Stimulated activated CD8-positive, alpha-beta memory T cell treated with anti-CD3 and anti-CD28 coated beads, Interleukin-12 subunit alpha, Interleukin-12 subunit beta, amount 100 ng/mL, for 1 hour (primary cell): ENCODE measurements at regions not wholly inside any gene's neighbourhood (a gene's known extent, or its start where the extent isn't known, plus 50 kb on each side); places are given as distances from the start of the nearest gene placed in this dataset.

Source experiments
- DNase-seq: peaks from one replicate; pipeline ENCODE4 v3.0.0-alpha.2; 2020; ENCODE audit warnings: low read depth

DNA sequence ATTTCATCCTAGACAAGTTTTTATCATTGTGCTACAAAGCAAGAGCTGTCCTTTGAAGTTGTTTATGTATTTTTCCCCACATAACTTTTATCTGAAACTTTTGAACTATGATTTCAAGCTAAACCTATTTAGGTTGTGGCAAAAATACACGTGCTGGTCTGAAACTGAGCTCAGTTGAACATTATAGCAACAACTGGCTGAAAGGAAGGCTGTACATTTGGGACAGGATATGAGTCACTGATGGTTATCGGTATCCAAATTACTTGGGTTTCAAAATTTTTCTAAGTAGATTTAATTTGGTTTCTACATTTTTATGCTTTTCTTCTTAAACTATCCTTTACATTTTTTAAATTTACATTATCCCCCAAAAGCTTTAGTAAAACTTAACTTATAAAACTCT, 627.3 kb upstream of the NUDT12 start:
- DNase-seq: no peak

DNA sequence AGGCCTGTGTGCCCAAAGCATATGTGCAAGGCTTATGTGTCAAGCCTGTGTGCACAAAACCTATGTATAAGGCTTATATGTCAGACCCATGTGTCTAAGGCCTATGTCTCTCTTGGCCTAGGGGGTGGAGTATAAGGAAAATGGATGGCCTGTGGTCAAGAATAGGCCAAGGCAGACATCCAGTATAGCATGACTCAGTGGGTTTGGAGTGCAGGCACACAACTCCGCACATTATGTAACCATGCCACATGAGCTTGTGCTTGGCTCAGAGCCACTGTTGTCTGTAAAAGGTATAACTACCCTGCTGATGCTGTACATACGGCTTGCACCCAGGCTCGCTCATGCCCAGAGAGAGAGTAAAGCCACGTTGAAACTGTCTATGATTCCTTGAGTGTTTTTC, 626.4 kb upstream of the NUDT12 start:
- no peak for DNase-seq

DNA sequence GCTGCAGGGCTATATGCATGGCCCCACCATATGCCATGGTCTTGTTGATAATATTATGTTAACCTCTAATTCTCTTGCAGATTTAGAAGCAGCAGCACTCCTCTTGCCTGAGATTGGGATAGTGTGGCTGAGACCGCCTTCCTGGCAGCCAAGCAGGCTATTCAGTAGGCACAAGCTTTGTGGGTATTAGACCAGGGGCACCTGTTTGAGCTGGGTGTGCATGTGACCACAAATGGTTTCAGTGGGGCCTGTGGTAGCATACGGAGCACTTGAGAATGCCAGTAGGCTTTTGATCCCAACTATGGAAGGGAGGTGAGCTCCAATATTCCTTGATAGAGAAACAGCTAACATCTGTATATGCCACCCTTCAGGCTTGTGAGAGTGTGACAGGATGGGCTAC, 625.1 kb upstream of the NUDT12 start:
- DNase-seq: no peak

DNA sequence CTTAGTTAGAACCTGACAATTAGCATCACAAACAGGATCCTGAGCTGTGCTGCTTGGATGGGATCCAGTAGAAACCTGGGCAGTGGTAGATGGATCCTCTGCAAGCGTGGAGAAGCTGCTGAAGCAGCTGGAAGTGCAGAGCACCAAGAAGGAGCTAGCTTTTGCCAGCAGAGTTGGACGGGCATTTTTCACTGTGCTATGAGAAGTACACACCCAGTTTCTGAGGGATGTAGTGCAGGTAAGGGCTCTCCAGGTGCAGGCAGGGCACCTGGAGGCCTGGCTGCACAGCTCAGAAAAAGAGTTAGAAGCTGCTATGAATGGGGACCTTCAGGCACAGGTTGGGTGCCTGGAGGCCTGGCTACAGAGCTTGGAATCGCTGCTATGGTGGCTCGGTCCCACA, 623.9 kb upstream of the NUDT12 start:
- DNase-seq: no peak

DNA sequence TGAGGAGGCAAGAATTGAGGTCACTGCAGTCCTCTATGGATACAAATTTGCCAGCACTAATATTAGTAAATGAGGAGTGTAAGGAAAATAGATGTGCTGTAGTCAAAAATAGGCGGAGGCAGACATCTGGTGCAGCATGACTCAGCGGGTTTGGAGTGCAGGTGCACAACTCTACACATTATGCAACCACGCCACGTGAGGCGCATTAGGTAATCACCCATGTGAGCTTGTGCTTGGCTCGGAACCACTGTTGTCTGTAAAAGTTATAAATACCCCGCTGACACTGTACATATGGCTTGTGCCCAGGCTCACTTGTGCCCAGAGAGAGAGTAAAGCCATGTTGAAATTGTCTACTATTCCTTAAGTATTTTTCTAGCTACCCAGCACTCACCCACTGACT, 623.5 kb upstream of the NUDT12 start:
- DNase-seq: no peak

DNA sequence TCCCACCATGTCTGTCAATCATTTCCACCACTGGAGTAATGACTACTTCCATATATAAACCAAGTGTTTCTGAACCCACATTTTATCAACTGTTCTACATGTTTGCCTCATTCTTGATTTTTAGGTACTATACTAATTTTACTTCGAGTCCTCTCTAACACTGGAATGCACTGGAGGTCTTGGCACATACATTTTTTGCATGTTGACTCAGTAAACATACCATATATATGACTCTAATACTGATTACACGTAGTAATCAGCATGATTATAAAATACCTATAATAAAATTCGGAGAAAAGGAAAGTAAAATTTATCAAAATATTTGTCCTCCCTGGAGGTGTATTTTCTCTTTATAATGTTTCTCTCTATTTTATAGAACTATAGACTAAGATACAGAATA, 621.7 kb upstream of the NUDT12 start:
- no peak for DNase-seq

DNA sequence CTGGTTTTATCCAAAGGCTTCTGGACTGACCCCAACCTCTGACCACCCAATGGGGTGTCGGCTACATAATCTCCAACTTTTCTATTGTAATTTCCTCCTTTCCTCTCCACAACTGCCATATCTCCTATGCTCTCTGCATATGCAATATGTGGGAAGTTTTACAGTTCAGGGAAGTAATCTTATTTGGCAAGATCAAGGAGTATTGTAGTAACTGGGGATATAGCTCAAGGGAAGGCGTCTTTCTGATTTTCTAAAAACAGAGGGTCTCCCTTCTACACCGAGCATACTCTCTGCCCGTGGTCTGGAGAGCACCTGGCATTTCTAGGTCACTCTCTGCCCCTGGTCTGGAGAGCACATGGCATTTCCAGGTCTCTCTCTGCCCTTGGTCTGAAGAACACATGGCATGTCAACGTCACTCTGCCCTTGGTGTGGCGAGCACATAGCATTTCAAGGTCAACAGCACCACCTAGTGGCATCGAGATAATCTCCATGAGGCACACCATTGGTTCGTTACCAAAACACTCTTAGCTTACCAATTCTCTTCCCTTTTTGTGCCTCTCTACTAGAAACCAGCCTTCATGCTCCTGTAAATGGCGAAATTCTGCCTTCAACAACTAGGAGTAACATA, 616.4 kb upstream of the NUDT12 start:
- DNase-seq: no peak

DNA sequence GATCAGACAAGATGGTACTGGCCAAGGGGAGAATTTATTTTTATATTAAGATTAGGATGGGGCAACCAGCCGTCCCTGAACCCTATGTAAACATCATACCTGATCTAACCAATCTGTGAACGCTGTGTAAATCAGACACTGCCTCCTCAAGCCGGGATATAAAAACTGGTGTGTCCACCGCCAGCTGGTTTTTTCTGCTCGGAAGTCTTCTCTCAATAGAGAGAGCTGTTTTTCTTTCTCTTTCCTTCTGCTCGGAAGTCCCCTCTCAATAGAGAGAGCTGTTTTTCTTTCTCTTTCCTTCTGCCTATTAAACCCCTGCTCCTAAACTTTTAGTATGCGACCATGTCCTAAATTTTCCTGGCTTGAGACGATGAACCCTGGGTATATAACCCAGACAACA, 615.5 kb upstream of the NUDT12 start:
- no peak for DNase-seq

DNA sequence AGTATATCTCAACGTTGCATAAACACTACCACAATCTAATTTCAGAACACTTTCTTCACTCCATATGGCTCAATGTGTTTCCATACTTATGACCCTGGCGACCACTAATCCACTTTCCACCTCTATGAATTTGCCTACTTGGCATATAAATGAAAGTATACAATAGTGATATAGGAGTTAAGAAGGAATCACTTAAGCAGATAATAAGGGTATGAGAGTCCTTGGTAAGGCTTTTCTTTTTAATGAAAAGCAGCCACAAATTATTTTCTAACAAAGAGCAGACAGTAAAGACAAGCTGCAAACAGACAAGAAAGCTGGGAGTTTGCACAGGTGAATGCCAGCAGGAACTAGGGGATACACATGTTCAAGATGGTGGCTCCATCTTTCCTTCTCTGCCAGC, 615.1 kb upstream of the NUDT12 start:
- no peak for DNase-seq

DNA sequence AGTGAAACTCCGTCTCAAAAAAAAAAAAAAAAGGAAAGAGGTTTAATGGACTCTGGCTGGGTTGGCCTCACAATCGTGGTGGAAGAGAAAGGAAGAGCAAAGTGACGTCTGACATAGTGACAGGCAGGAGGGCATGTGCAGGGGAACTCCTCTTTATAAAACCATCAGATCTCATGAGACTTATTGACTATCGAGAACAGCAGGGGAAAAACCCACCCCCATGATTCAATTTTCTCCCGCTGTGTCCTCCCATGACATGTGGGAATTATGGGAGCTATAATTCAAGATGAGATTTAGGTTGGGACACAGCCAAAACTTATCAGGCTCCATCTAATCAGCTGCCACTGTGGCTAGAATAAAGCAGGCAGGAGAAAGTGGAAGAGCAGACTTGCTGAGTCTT, 610.4 kb upstream of the NUDT12 start:
- DNase-seq: no peak

DNA sequence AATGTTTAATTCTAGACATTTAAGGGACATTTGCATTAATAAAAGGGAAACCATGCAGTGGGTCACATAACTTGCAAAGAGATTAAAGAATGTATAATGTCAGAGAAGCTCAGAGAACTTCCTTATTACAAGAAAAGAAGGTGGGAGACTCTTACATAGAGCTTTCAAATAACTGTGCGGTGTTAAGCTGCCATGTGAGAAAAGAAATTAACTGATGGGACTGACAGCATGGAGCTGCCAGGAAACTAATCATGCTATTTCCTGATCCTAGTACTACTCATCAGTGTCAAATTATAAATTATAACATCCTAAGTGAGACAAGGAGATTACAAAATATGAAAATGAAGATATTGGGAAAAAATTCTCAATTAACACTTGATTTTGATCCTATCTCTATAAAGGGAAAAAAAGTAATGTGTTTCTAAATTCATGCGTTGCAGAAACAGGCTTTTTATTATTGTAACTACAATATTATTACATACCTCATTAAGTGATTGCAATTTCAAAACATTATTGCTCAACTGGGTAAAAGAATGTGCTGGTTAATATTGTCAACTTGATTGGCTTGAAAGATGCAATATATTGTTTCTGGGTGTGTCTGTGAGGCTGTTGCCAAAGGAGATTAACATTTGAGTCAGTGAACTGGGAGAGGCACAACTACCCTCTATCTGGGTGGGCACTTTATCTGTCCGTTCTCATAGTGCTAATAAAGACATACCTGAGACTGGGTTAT, 609.5 kb upstream of the NUDT12 start:
- no peak for DNase-seq

DNA sequence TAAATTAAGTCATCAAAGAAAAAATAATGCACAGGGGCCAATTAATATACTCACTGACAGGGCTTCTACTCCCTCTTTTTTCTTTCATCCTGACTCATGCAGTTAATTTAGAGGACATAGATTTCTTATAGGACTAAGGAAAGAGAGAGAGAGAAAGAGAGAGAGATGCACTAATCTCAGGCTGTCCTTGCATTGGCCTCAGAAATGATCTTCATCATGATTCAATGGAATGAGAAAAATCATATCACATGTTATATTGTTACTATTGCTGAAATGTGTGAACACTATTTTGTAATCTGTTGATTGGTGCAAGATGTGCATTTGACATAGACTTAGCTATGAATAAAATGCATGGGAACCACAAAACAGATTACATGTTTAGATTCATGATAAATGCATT, 608.3 kb upstream of the NUDT12 start:
- no peak for DNase-seq

DNA sequence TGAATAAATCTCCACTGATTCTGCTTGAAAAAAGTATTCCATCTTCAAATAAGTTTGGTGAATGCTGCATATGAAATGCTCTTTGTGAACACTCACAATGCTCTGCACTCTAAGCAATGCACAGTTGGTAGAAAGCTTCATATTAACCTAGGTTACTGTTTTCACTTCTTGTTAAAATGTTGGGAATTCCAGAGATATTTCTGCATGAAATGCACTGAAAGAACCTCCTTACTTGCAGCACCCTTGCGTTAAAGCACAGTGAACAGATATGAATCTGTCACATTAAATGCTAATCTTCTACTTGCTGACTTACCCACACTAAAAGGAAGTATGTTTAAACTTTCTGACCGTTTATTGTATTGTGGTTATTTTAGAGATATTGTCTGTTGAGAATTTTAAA, 584.1 kb upstream of the NUDT12 start:
- no peak for DNase-seq

DNA sequence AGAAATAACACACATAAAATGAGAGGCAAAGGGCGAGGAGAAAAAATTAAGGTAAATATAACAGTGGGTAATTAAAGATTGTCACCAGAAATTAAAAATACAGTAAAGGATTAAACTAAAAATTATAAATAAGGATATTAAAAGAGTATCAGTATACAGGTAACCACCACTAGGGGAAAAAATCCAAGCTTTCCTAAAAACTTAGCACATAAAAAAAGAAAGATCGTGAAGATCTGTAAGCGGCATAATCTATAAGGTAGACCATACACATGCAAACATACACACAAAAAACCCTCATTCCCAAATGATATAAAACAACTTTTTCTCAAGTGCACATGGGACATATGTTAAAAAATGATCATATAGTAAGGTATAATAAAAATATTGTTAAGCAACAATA, 577.3 kb upstream of the NUDT12 start:
- no peak for DNase-seq

DNA sequence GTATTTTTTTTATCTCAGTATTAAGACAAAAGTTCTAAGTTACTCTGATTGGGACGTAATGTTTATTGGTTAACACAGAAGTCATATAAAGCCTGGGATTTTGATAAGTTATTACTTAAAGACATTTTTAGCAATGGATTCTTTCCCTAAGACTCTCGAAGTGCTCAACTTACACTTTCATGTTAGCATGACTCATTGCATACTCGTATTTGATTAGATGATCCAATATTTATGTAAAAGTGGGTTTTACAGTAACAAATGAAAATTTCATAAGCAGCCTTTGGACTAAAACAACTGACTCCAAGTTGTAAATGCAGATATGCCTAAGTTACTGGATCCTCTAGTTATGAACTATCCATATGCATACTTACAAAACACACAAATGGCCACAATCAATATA, 567.7 kb upstream of the NUDT12 start:
- no peak for DNase-seq

DNA sequence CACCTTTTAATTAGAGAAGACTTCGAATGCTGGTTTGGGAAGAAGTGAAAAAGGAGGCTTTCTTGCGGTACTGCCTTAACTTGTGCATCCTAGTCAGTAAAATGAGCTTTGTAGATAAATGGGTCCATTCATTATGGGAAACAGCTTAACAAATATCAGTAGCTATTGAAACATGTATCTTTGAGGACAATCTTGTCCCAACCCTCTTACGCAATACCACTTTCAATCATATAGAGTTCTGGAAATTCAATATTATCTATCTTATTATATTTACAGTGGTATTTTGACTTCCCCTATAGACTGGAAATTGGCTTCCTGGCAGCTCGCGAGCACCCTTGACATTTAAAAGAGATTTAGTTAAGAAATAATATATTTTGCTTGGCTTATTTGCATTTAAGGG, 565.8 kb upstream of the NUDT12 start:
- DNase-seq: no peak

DNA sequence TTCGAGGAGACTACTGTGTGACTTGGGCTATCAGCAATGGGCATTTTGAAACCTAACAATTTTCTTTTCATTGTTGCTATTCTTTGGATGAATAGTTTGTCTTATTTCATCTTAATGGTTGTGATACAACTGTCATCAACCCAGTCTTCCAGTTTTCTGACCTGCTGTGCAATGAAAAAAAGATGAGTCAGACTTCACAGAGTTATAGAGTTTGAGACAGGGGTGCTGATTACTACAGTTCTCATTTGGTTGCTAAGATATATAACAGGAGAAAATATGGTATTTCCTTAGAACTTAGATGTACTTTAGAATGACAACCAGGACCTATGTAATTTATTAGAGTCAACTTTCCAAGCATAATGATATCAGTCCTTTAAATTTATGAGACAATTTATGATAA, 564.4 kb upstream of the NUDT12 start:
- DNase-seq: no peak

DNA sequence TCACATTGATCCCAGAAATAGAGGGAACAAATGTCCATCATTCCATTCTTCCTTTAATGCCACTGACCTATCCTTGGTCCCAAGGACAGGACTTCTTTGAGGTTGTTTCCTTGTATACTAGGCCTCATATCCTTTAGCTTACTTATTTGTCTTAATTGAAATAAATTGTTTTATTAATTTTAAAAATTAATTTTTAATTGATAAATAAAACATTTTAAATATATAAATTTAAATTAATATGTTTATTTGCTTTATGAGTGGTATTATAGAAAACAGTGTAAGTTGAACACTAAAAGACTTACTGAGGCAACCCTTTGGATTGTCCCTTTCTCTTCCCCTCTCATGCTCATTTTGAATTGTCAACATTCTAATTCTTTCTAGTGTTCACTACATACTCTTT, 556.9 kb upstream of the NUDT12 start:
- DNase-seq: no peak

DNA sequence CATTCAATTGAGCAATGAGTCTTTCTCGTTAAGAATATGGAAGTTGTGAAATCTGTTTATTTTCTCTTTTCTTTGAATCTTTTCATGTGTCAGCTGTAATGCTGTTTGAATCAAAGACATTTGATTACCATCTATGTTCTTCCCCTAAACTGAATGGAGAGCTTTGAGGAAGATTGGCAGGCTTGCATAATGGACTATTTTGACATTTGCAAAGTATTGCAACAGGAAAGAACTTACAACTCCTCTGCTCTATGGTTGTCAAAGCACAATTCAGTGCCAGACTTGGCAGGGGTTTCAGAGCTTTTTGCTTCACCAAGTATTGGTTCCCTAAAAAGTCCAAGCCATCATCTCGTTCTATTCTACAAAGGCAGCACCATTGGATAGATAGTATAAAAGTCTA, 549.0 kb upstream of the NUDT12 start:
- no peak for DNase-seq

DNA sequence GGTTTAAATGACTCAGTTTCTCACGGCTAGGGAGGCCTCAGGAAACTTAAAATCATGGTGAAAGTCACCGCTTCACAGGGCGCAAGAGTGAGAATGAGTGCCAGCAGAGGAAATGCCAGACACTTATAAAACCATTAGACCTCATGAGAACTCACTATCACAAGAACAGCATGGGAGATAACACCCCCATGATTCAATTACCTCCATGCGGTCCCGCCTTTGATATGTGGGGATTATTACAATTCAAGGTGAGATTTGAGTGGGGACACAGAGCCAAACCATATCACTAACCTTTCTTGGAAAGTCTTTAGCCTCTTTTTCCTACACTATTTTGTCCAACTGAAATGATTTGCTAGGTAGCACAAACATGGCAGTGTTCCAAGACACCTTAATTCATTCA, 533.9 kb upstream of the NUDT12 start:
- no peak for DNase-seq

DNA sequence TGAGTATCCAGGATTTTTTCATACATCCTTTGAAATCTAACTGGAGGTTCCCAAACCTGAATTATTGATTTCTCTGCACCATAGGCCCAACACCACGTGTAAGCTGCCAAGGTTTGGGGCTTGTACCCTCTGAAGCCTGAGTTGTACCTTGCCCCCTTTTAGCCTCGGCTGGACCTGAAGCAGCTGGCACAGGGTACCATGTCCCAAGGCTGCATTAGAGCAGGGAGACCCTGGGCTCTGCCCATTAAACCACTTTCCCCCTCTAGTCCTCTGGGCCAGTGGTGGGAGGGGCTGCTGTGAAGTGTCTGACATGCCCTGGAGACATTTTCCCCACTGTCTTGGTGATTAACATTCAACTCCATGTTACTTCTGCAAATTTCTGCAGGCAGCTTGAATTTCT, 532.9 kb upstream of the NUDT12 start:
- DNase-seq: no peak

DNA sequence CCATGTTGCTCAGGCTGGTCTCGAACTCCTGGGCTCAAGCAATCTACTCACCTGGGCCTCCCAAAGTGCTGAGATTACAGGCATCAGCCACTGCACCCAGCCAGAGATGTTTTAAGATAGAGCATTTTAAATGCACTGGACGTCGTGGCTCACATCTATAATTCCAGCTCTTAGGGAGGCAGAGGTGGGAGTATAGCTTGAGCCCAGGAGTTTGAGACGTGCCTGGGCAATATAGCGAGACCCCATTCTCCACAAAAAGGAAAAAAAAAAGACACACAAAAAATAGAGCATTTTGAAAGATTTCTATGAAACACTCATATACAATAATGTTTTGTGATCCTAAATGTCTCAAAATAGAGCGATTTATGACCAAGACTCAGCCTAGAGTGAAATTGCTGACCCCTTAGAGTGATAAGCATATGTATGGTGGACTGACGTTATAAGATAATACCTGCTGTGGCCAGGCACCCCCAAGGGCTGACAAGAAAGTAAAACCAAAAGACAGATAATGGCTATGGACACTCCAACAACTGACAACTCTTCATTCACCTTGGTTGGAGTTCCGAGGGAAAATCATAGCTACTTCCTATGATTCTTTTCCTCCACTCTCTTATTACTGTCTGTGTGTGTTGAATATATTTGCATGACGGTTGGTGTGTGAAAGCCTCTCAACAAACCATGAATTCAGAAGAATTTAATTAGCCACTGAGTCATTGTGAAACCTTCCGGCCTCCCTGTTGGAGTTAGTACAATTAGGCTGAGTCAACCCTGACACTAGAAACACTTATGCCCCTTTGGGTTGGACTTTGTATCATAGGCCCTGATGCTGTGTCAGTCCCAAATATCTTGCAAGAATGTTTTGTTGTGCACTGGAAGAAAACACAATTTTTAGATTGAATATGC, 526.5 kb upstream of the NUDT12 start:
- no peak for DNase-seq

DNA sequence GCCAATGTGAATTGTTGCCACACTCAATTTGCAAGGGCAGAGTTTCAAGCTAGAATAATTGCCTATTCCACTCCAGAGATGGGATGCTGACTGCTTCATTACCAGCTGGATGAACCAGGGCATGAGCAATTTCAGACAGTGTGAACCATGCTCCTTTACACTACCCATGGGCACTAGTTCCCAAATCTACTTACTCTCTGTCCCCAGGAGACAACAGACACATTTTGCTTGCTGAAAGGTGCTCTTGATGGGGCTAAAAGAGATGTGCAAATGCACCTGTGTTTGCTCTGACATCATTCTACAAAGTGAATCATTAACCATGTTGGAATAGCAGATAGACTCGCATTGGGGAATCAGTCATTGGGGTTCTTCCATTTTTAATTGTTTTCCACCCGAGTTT, 522.3 kb upstream of the NUDT12 start:
- no peak for DNase-seq
